Fibroblast of mammary gland (primary cell): ENCODE measurements at regions not wholly inside any gene's neighbourhood (a gene's known extent, or its start where the extent isn't known, plus 50 kb on each side); places are given as distances from the start of the nearest gene placed in this dataset.
"Not testable (repeated sequence)": the region's sequence is repeated elsewhere in the genome, so short reads cannot be mapped to it uniquely, and the experiment has no call there.

Experiments used
- DNase-seq: peaks from one replicate; pipeline ENCODE4 v3.0.0-alpha.2; 2010; ENCODE audit warnings: low read depth
- H3K4me3 ChIP-seq: 2 replicates; pipeline ENCODE4 v1.5.1; 2011; ENCODE audit warnings: low read depth, mild to moderate bottlenecking, low read length, moderate library complexity; ENCODE audit not compliant: control insufficient read depth
- CTCF ChIP-seq: conservative IDR thresholded peaks from 2 replicates; pipeline ENCODE4 v1.5.1; 2011; ENCODE audit warnings: low read depth, low read length, inconsistent platforms; ENCODE audit not compliant: control insufficient read depth, insufficient read depth

- H3K4me3 ChIP-seq: no peak overlapping the region
- no peak for TF ChIP-seq CTCF
- peak; percentile 58 for DNase-seq
These were observed 146.4 kb upstream of the EOLA2 start for GRCh38 chrX:150084496-150085229.

GRCh38 chrX:150085881-150086280 lies 147.6 kb upstream of the EOLA2 start:
- no peak for TF ChIP-seq CTCF
- H3K4me3 ChIP-seq: no peak overlapping the region
- peak; percentile 30 for DNase-seq

- no peak for DNase-seq
- no peak overlapping the region for H3K4me3 ChIP-seq
- TF ChIP-seq CTCF: no peak
These were observed 148.1 kb upstream of the EOLA2 start for GRCh38 chrX:150086371-150086770.

- no peak for TF ChIP-seq CTCF
- H3K4me3 ChIP-seq: no peak overlapping the region
- DNase-seq: no peak
These were observed 149.3 kb upstream of the EOLA2 start for GRCh38 chrX:150087612-150088011.

- DNase-seq: no peak
- no peak overlapping the region for H3K4me3 ChIP-seq
- TF ChIP-seq CTCF: no peak
These were observed 149.8 kb upstream of the EOLA2 start for GRCh38 chrX:150088042-150088441.

- no peak for TF ChIP-seq CTCF
- no peak overlapping the region for H3K4me3 ChIP-seq
- no peak for DNase-seq
These were observed 150.7 kb upstream of the EOLA2 start for GRCh38 chrX:150088766-150089518.

- H3K4me3 ChIP-seq, DNase-seq: not testable (repeated sequence)
These were observed 153.0 kb upstream of the EOLA2 start for GRCh38 chrX:150091300-150091699.
